ENCODE measurements at regions not wholly inside any gene's neighbourhood (a gene's known extent, or its start where the extent isn't known, plus 50 kb on each side); places are given as distances from the start of the nearest gene placed in this dataset.

GRCh38 chr5:163770625-163771024 lies 265.2 kb downstream of the MAT2B start:
- DNase-seq (ENCODE audit: low read depth in 4 of 4, low spot score in 2 of 4) = no peak

GRCh38 chr5:163772241-163772640 lies 266.8 kb downstream of the MAT2B start:
- DNase-seq (ENCODE audit: low read depth in 4 of 4, low spot score in 2 of 4) = no peak

- no peak for DNase-seq (ENCODE audit: low read depth in 4 of 4, low spot score in 2 of 4)
Measured at GRCh38 chr5:163772644-163773043, 267.2 kb downstream of the MAT2B start.

- DNase-seq (ENCODE audit: low read depth in 4 of 4, low spot score in 2 of 4) = peak; percentile 32 to 66 (median 50)
Measured at GRCh38 chr5:163773226-163773625, 267.8 kb downstream of the MAT2B start.

- DNase-seq (ENCODE audit: low read depth in 4 of 4, low spot score in 2 of 4) = no peak
Measured at GRCh38 chr5:163789870-163790269, 284.5 kb downstream of the MAT2B start.

- no peak for DNase-seq (ENCODE audit: low read depth in 4 of 4, low spot score in 2 of 4)
Measured at GRCh38 chr5:163790497-163790896, 285.1 kb downstream of the MAT2B start.

- DNase-seq (ENCODE audit: low read depth in 4 of 4, low spot score in 2 of 4) = no peak
Measured at GRCh38 chr5:163794993-163795392, 289.6 kb downstream of the MAT2B start.

- DNase-seq (ENCODE audit: low read depth in 4 of 4, low spot score in 2 of 4) = no peak
Measured at GRCh38 chr5:163807781-163808180, 302.4 kb downstream of the MAT2B start.

GRCh38 chr5:163809473-163809872 lies 304.1 kb downstream of the MAT2B start:
- DNase-seq (ENCODE audit: low read depth in 4 of 4, low spot score in 2 of 4) = no peak

- DNase-seq (ENCODE audit: low read depth in 4 of 4, low spot score in 2 of 4) = no peak
Measured at GRCh38 chr5:163813900-163814299, 308.5 kb downstream of the MAT2B start.

- DNase-seq (ENCODE audit: low read depth in 4 of 4, low spot score in 2 of 4) = no peak
Measured at GRCh38 chr5:163815240-163815791, 309.9 kb downstream of the MAT2B start.

GRCh38 chr5:163821142-163821541 lies 315.7 kb downstream of the MAT2B start:
- no peak for DNase-seq (ENCODE audit: low read depth in 4 of 4, low spot score in 2 of 4)

- DNase-seq (ENCODE audit: low read depth in 4 of 4, low spot score in 2 of 4) = no peak
Measured at GRCh38 chr5:163822548-163822947, 317.1 kb downstream of the MAT2B start.

- DNase-seq (ENCODE audit: low read depth in 4 of 4, low spot score in 2 of 4) = no peak
Measured at GRCh38 chr5:163825661-163826060, 320.2 kb downstream of the MAT2B start.

GRCh38 chr5:163826201-163826600 lies 320.8 kb downstream of the MAT2B start:
- no peak for DNase-seq (ENCODE audit: low read depth in 4 of 4, low spot score in 2 of 4)

GRCh38 chr5:163832155-163832554 lies 326.7 kb downstream of the MAT2B start:
- no peak for DNase-seq (ENCODE audit: low read depth in 4 of 4, low spot score in 2 of 4)

GRCh38 chr5:163838738-163839137 lies 333.3 kb downstream of the MAT2B start:
- DNase-seq (ENCODE audit: low read depth in 4 of 4, low spot score in 2 of 4) = no peak

- DNase-seq (ENCODE audit: low read depth in 4 of 4, low spot score in 2 of 4) = no peak
Measured at GRCh38 chr5:163846512-163846911, 341.1 kb downstream of the MAT2B start.

GRCh38 chr5:163855754-163856153 lies 350.3 kb downstream of the MAT2B start:
- no peak for DNase-seq (ENCODE audit: low read depth in 4 of 4, low spot score in 2 of 4)

GRCh38 chr5:163861670-163862069 lies 356.3 kb downstream of the MAT2B start:
- DNase-seq (ENCODE audit: low read depth in 4 of 4, low spot score in 2 of 4) = no peak

GRCh38 chr5:163867324-163867723 lies 361.9 kb downstream of the MAT2B start:
- DNase-seq (ENCODE audit: low read depth in 4 of 4, low spot score in 2 of 4) = no peak

GRCh38 chr5:163867738-163868137 lies 362.3 kb downstream of the MAT2B start:
- DNase-seq (ENCODE audit: low read depth in 4 of 4, low spot score in 2 of 4) = no peak

GRCh38 chr5:163869581-163869980 lies 364.2 kb downstream of the MAT2B start:
- DNase-seq (ENCODE audit: low read depth in 4 of 4, low spot score in 2 of 4) = no peak

Data from left renal cortex interstitium (tissue), 4 donors.